Amniotic stem cell (primary cell): ENCODE measurements at regions not wholly inside any gene's neighbourhood (a gene's known extent, or its start where the extent isn't known, plus 50 kb on each side); places are given as distances from the start of the nearest gene placed in this dataset.
A peak's percentile ranks its signal among the peaks of the same experiment; 100 is the strongest.

Experiments
- DNase-seq: peaks from one replicate; lab custom pipeline; 2025; lab: John Stamatoyannopoulos, UW

GRCh38 chr6:114793428-114793827 is 450.6 kb upstream of the HS3ST5 start:
- no peak for DNase-seq

GRCh38 chr6:114785235-114786127 is 442.7 kb upstream of the HS3ST5 start:
- DNase-seq: peak; percentile 59

- DNase-seq: no peak
Measured at GRCh38 chr6:114783783-114784182, 441.0 kb upstream of the HS3ST5 start.

GRCh38 chr6:114783083-114783482 is 440.3 kb upstream of the HS3ST5 start:
- no peak for DNase-seq

DNA sequence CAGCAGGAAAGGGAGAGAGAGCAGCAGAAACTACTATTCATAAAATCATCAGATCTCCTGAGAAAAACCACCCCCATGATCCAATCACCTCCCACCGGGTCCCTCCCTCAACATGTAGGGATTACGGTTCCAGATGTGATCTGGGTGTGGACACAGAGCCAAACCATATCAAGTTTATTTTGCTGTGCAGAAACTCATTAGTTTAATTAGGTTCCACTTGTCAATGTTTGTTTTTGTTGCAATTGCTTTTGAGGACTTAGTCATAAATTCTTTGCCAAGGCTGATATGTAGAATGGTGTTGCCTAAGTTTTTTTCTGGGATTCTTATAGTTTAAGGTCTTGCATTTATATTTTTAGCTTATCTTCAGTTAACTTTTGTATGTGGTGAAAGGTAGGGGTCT is 422.0 kb upstream of the HS3ST5 start:
- no peak for DNase-seq

DNA sequence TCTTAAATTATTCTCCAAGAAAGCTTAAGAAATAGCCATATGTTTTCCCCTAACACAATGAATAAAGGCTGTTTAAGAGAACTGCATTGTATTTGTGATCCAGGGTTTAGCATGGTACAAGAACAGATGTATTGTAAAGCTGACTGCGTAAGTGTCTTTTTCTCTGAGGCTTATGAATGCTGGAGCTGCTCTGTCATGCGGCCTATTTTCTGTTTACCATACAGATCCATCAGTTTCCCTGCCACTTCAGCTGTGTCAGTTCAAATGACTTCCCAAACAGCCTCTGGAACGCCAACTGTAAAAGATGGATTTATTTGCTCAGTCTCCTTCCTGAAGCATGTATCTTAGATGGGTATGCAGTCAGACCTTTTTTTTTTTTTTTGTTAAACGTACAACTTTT is 419.3 kb upstream of the HS3ST5 start:
- DNase-seq: no peak

DNA sequence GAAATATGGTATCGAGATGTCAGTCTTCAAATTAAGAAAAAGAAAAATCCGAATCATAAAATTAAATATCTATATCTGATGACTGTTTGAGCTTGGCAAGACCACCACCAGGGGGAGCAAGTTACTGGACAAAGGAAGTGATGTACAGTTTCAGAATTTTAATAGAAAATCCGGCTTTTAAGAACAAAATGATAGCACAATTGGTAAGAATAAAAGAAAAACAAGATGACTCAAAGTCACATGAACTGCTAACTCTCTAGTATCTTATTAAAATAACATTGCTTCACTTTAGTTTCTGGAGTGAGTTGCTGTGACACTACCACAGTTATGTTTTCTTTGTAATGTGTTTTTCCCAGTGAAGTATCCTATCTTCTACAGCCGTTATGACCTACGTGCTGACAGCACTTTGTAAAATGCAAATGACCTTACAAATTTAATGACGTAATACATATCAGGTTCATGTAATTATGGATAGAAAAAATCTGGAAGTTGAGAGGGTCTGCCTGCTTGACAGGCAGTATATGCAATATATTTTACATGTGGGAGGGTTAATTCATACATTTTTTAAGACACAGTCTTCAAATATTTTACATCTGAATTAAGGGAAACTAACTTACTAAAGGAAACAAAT is 405.3 kb upstream of the HS3ST5 start:
- DNase-seq: peak; percentile 74

- DNase-seq: no peak
Measured at GRCh38 chr6:114740547-114740946, 397.7 kb upstream of the HS3ST5 start.

DNA sequence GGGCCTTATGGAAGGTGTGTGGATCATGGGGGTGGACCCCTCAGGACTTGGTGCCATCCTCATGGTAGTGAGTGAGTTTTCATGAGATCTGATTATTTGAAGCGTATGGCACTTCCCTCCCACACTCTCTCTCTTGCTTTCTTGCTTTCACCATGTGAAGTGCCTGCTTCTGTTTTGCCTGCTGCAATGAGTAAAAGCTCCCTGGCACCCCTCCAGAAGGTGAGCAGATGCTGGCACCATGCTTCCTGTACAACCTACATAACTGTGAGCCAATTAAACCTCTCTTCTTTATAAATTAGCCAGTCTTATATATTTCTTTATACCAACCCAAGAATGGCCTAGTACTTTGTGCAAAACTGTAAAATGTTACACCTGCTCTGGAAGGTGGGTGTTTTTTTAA is 396.8 kb upstream of the HS3ST5 start:
- no peak for DNase-seq

GRCh38 chr6:114735025-114735735 is 392.4 kb upstream of the HS3ST5 start:
- no peak for DNase-seq

DNA sequence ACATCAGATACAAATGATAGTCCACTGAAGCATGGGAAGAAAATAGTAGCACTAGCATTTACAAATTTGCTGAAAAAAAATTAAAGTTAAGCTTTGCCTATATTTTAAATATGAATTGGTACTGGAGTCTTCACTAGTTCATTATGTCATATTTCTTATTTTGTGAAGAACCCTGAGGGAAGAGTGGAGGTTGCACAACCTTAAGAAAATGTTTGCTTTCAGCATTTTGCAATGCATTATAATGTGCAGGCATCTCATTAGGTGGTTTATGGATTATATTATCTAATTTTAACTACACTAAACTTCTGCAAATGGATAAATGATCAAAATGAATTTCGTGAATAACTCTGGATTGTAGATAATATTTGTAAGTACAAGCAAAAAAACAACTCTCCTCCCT is 390.8 kb upstream of the HS3ST5 start:
- no peak for DNase-seq

DNA sequence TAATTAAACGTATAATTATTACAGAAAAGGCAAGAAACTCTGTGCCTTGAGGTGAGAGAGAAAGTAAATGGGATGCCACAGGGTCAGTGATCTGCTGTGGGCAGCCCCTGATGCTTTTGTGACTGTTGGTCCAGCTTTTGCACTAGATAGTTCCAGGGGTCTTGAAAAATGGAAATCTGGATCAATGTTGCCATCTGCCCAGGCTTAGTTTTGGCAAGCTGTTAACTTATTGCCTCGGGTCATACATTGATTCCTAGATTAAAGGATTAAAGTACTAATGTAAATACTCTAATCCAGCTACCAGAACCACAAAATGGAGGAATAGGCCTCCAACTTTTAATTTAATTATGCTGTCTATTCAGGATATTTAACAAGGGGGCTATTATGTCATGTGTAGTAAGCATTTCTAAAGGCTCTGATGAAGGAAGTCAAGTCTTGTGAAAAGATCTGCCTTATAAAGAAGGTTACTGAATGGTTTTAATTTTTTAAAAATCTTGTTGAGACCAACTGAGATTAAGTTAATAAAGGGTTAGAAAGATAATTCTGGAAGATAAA is 376.0 kb upstream of the HS3ST5 start:
- DNase-seq: no peak

DNA sequence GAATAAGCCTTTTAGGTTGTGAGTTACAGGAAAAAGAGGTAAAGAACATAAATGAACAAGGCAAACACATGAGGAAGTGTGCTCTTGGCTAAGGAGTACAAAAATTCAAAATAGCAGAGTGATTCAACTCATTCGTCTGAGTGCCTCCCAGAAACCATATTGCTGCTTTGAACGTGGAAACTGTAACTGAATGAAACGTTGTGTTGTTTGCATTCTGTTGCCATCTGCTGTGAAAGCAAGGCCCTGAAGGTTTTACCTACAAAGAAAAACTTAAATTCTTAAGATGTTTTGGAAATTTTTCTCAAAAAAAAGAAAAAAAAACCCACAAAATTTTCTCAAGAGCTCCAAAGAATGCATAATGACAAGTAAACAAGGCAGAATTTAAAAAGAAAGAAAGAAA is 375.4 kb upstream of the HS3ST5 start:
- DNase-seq: no peak

DNA sequence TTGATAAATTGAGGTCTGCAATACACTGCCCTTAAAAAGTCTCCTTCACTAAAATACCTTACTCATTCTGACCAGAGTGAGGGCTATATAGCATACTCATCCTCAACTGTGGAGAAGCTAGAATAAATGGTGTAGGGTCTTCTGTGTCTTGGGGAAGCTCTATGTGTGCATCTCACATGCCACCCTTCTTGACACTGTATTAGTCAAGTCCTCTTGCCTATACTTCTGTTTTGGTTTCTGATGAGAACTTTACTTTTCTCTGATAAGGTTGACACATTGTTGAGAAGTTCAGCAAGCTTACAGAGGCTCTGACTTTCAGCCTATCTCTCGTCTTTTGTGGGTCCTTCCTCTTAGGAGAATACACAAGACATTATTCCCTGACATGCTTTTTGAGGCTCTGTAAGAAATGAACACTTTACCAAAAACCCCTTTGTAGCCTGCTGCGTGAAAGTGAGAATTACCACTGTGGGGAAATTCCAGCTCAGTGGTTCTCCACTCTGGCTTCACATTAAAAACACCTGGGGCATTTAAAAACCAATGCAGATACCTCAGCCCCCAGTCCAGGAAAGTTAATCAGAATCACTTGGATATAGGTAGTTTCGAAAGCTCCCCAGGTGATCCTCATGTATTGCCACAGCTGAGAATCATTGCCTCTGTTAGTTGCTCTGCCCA is 372.1 kb upstream of the HS3ST5 start:
- no peak for DNase-seq

- no peak for DNase-seq
Measured at GRCh38 chr6:114713690-114714089, 370.9 kb upstream of the HS3ST5 start.

DNA sequence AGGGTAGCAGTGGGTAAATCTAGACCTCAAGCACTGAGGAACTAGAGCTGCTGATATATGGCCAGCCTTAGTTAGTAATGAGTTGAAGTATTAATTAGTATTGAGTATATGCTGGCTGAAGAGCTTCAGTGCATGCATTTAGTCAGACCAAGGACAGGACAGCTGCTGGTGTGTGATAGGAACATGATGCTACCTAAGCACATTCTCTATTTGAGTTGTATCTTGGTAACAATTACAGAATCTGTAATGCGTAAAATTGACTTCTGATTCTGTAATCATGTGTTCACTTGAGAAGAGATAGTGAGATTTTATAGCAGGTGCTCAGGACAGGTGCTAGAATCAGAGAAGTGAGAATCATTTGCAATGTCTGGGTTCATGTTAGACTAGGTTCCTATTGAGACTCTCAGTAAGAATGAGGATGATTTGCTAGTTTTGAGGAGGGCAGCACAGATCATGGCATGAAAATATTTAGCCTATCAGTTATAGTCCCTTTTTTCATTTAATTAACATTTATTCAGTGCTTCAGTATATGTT is 369.4 kb upstream of the HS3ST5 start:
- DNase-seq: no peak

GRCh38 chr6:114707081-114707620 is 364.3 kb upstream of the HS3ST5 start:
- no peak for DNase-seq

DNA sequence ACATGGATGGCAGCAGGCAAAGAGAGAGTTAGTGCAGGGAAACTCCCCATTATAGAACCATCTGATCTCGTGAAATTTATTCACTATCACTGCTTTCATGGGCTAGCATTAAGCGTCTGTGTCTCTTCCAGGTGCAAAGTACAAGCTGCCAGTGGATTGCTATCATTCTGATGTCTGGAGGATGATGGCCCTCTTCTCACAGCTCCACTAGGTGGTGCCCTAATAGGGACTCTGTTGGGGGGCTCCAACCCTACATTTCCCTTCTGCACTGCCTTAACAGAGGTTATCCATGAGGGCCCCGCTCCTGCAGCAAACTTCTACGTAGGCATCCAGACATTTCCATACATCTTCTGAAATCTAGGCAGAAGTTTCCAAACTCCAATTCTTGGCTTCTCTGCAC is 347.8 kb upstream of the HS3ST5 start:
- DNase-seq: no peak

DNA sequence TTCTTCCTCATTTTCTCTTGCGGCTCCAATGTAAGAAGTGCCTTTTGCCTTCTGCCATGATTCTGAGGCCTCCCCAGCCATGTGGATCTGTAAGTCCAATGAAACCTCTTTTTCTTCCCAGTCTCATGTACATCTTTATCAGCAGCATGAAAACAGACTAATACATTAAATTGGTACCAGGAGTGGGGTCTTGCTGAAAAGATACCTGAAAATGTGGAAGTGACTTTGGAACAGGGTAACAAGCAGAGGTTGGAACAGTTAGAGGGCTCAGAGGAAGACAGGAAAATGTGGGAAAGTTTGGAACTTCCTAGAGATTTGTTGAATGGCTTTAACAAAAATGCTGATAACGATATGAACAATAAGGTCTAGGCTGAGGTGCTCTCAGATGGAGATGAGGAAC is 316.7 kb upstream of the HS3ST5 start:
- no peak for DNase-seq

DNA sequence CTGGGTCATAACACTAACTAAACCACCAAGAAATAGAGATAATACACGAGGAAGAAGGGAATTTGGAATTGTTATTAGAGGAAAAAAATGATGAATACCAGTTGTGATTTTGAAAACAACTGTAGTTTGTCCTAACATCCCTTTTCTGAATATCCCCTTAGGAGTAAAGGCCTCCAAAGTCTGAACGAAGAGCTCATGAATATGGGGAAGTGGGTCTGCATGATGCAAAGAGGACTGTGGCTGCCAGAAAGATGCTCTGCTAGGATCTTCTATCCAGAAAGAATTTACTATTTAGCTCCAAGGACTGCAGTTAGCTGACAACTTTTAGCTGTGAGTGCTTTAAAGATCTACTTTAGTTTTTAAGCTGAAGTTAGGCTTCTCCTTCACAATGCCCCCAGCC is 308.8 kb upstream of the HS3ST5 start:
- no peak for DNase-seq

DNA sequence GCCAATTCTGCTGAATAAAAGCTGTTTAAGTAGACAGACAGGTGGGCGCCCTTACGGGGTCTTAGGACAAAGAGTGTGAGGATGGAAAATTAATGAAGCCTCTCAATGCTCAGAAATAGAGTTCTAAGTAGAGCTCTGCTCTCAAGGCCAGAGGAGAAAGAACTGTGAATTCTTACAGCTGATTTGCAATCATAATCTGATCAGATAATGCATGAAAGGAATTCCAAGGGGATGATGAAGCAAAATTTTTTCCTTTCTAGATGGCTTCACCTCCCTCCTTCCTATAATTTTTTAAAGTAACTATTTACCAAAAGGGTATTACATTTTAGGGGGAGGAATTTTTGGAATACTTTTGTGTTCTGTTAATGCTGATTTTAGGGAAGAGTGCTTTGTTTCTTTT is 308.1 kb upstream of the HS3ST5 start:
- no peak for DNase-seq

DNA sequence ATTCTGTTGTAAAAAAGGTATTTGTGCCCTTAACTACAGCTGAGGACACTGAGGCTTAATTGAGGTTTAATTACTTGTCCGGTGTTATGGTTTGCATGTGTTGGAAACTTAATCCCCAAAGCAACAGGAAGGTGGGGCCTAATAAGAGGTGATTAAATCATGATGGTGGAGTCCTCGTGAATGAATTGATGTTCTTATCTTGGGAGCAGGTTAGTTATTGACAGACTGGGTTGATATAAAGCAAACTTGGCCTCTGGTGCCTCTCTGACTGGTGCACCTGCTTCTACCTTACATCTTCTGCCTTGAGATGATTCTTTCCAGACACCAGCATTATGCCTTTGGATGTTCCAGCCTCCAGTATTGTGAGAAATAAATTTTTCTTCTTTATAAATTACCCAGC is 306.5 kb upstream of the HS3ST5 start:
- DNase-seq: no peak
